Breast epithelium (tissue), 3 donors: ENCODE measurements at regions not wholly inside any gene's neighbourhood (a gene's known extent, or its start where the extent isn't known, plus 50 kb on each side); places are given as distances from the start of the nearest gene placed in this dataset.

ENCODE experiments used
- CTCF ChIP-seq, 3 donors: fragments of 450-650 bp; IDR thresholded peaks; one replicate each; pipeline ENCODE4 v1.5.1; 2016 to 2017; ENCODE audit warnings: antibody characterized with exemption in 3 of 3, mild to moderate bottlenecking in 3 of 3, moderate library complexity in 3 of 3
- POLR2A ChIP-seq: fragments of 450-650 bp; IDR thresholded peaks from one replicate; pipeline ENCODE4 v1.6.1; 2016; ENCODE audit warnings: antibody characterized with exemption, mild to moderate bottlenecking, moderate library complexity
- POLR2AphosphoS5 ChIP-seq, 3 donors: sonication (generic); formaldehyde crosslinking; IDR thresholded peaks; one replicate each; pipeline ENCODE4 v1.6.1; 2017; ENCODE audit warnings: antibody characterized with exemption in 3 of 3

GRCh38 chr2:186033541-186033940 lies 294.9 kb downstream of the FSIP2 start:
- no peak for TF ChIP-seq CTCF (IDR thresholded peaks at IDR 0.05)
- TF ChIP-seq POLR2AphosphoS5 (IDR thresholded peaks at IDR 0.05) = no peak
- no peak for TF ChIP-seq POLR2A
